OCI-LY1 (cell line): ENCODE measurements at regions not wholly inside any gene's neighbourhood (a gene's known extent, or its start where the extent isn't known, plus 50 kb on each side); places are given as distances from the start of the nearest gene placed in this dataset.

Experiments
- EZH2 ChIP-seq: fragments of 200-600 bp; sonication (generic), shearing (Covaris generic); IDR thresholded peaks from 2 replicates; pipeline ENCODE4 v1.8.0; 2017; ENCODE audit warnings: borderline replicate concordance, mixed run types, mild to moderate bottlenecking, antibody characterized with exemption, low read length, moderate library complexity, mixed read lengths
- TF ChIP-seq, protein P1 (sequence below): fragments of 200-600 bp; sonication (generic), shearing (Covaris generic); IDR thresholded peaks from 2 replicates; pipeline ENCODE4 v1.5.1; 2017; ENCODE audit warnings: mild to moderate bottlenecking, antibody characterized with exemption, low read length, moderate library complexity, mixed read lengths

DNA sequence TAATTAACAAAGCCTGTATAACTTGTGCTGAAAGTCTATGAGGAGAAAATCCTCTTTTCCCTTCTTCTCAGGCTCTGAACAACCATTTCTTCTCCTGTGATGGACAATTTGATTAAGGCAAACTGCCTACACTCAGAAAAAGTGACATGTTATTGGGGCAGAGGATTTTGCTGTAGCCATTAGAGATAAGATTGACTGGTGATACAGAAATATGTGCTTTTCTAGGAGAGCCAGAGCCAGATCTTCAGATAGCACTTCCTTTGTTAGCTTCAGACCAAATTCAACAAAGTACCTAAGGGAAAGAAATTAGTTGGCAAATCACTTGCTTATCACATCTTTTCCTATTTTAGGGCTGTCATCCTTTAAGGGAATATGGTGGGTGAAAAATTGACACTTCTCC is 259.9 kb downstream of the ARPP21 start:
- TF ChIP-seq, protein P1, sequence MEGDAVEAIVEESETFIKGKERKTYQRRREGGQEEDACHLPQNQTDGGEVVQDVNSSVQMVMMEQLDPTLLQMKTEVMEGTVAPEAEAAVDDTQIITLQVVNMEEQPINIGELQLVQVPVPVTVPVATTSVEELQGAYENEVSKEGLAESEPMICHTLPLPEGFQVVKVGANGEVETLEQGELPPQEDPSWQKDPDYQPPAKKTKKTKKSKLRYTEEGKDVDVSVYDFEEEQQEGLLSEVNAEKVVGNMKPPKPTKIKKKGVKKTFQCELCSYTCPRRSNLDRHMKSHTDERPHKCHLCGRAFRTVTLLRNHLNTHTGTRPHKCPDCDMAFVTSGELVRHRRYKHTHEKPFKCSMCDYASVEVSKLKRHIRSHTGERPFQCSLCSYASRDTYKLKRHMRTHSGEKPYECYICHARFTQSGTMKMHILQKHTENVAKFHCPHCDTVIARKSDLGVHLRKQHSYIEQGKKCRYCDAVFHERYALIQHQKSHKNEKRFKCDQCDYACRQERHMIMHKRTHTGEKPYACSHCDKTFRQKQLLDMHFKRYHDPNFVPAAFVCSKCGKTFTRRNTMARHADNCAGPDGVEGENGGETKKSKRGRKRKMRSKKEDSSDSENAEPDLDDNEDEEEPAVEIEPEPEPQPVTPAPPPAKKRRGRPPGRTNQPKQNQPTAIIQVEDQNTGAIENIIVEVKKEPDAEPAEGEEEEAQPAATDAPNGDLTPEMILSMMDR, result no peak
- TF ChIP-seq EZH2, result no peak
